ENCODE measurements at regions not wholly inside any gene's neighbourhood (a gene's known extent, or its start where the extent isn't known, plus 50 kb on each side); places are given as distances from the start of the nearest gene placed in this dataset.
"Not testable (repeated sequence)": the region's sequence is repeated elsewhere in the genome, so short reads cannot be mapped to it uniquely, and the experiment has no call there.

GRCh38 chr19:28331596-28331995 is 881.4 kb downstream of the UQCRFS1 start:
- no peak for DNase-seq

- no peak for DNase-seq
Measured at GRCh38 chr19:28330831-28331230, 882.1 kb downstream of the UQCRFS1 start.

GRCh38 chr19:28329429-28329828 is 883.5 kb downstream of the UQCRFS1 start:
- no peak for DNase-seq

- DNase-seq: no peak
Measured at GRCh38 chr19:28327905-28328304, 885.0 kb downstream of the UQCRFS1 start.

- DNase-seq: no peak
Measured at GRCh38 chr19:28326746-28327145, 886.2 kb downstream of the UQCRFS1 start.

GRCh38 chr19:28324275-28325060 is 888.5 kb downstream of the UQCRFS1 start:
- no peak for DNase-seq

- no peak for DNase-seq
Measured at GRCh38 chr19:28322945-28323344, 890.0 kb downstream of the UQCRFS1 start.

- no peak for DNase-seq
Measured at GRCh38 chr19:28322491-28322890, 890.5 kb downstream of the UQCRFS1 start.

- no peak for DNase-seq
Measured at GRCh38 chr19:28319918-28320317, 893.0 kb downstream of the UQCRFS1 start.

- DNase-seq: no peak
Measured at GRCh38 chr19:28319227-28319626, 893.7 kb downstream of the UQCRFS1 start.

- no peak for DNase-seq
Measured at GRCh38 chr19:28318469-28319179, 894.3 kb downstream of the UQCRFS1 start.

- no peak for DNase-seq
Measured at GRCh38 chr19:28316464-28316863, 896.5 kb downstream of the UQCRFS1 start.

GRCh38 chr19:28314756-28315155 is 898.2 kb downstream of the UQCRFS1 start:
- DNase-seq: no peak

GRCh38 chr19:28314287-28314686 is 898.7 kb downstream of the UQCRFS1 start:
- no peak for DNase-seq

GRCh38 chr19:28313633-28314032 is 899.3 kb downstream of the UQCRFS1 start:
- DNase-seq: no peak

GRCh38 chr19:28312269-28312668 is 900.7 kb downstream of the UQCRFS1 start:
- no peak for DNase-seq

- DNase-seq: not testable (repeated sequence)
Measured at GRCh38 chr19:28310829-28311228, 902.1 kb downstream of the UQCRFS1 start.

GRCh38 chr19:28309070-28309469 is 903.9 kb downstream of the UQCRFS1 start:
- DNase-seq: no peak

GRCh38 chr19:28307963-28308362 is 905.0 kb downstream of the UQCRFS1 start:
- DNase-seq: no peak

GRCh38 chr19:28307487-28307886 is 905.5 kb downstream of the UQCRFS1 start:
- DNase-seq: no peak

GRCh38 chr19:28305513-28305912 is 907.4 kb downstream of the UQCRFS1 start:
- DNase-seq: no peak

- DNase-seq: no peak
Measured at GRCh38 chr19:28303502-28303901, 909.4 kb downstream of the UQCRFS1 start.

- no peak for DNase-seq
Measured at GRCh38 chr19:28301961-28302360, 911.0 kb downstream of the UQCRFS1 start.

- no peak for DNase-seq
Measured at GRCh38 chr19:28301463-28301862, 911.5 kb downstream of the UQCRFS1 start.
